Activated CD8-positive, alpha-beta T cell treated with anti-CD3 and anti-CD28 coated beads, Interleukin-2, amount 10 ng/mL, durations not matched to agents 7 days and 5 days (primary cell): ENCODE measurements at regions not wholly inside any gene's neighbourhood (a gene's known extent, or its start where the extent isn't known, plus 50 kb on each side); places are given as distances from the start of the nearest gene placed in this dataset.

Source experiments
- ATAC-seq: fragments of 150-1000 bp; cut with Tn5 transposase; one replicate; pipeline ENCODE4 v1.10.0; 2021; ENCODE audit warnings: moderate library complexity
- CTCF ChIA-PET: fragments of 350-600 bp; sonication (Branson Sonifier 250); formaldehyde crosslinking; loops from one replicate; lab custom pipeline; 2021; ENCODE audit warnings: antibody characterized with exemption; lab: Charles Lee
- POLR2A ChIA-PET: fragments of 350-600 bp; sonication (Branson Sonifier 250); formaldehyde crosslinking; loops from one replicate; lab custom pipeline; 2021; ENCODE audit warnings: antibody characterized with exemption; lab: Charles Lee
- DNase-seq: peaks from one replicate; pipeline ENCODE4 v3.0.0-alpha.2; 2020
- H3K27ac Mint-ChIP-seq: one replicate; pipeline ENCODE4 v1.8.0; 2021; ENCODE audit warnings: mild to moderate bottlenecking, mixed read lengths
- H3K27me3 Mint-ChIP-seq: one replicate; pipeline ENCODE4 v1.8.0; 2021; ENCODE audit warnings: low read depth, mixed read lengths
- H3K36me3 Mint-ChIP-seq: one replicate; pipeline ENCODE4 v1.8.0; 2021; ENCODE audit warnings: low read depth, mixed read lengths
- H3K4me1 Mint-ChIP-seq: one replicate; pipeline ENCODE4 v1.8.0; 2021; ENCODE audit warnings: low read depth, mixed read lengths
- H3K4me3 Mint-ChIP-seq: one replicate; pipeline ENCODE4 v1.8.0; 2021; ENCODE audit warnings: mild to moderate bottlenecking, mixed read lengths
- H3K9me3 Mint-ChIP-seq: one replicate; pipeline ENCODE4 v1.8.0; 2022; ENCODE audit warnings: mixed read lengths; ENCODE audit not compliant: insufficient read depth

DNA sequence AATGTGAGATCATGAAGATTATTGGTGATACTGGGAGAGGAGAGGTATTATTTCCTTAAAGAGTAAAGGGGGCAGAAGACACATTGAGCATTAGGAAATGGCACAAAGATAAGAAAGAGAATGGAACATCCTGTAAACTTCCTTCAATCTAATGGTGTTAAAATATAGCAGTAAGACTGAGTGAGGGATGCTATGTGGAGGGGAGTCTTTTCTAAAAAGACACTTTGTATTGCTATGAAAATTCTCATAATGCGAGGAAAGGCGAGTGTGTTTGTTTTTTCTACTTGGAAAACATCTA lies 405.2 kb downstream of the ARL4A start:
- no peak for DNase-seq
- no peaks in the 10 kb centered on the region for H3K9me3 Mint-ChIP-seq
- no peaks in the 10 kb centered on the region for H3K36me3 Mint-ChIP-seq
- ATAC-seq = no peak
- CTCF ChIA-PET = no interaction called here
- no peak overlapping the region for H3K27ac Mint-ChIP-seq
- no peaks in the 10 kb centered on the region for H3K4me1 Mint-ChIP-seq
- no peaks in the 10 kb centered on the region for H3K27me3 Mint-ChIP-seq
- POLR2A ChIA-PET = no interaction called here
- H3K4me3 Mint-ChIP-seq = no peak overlapping the region

DNA sequence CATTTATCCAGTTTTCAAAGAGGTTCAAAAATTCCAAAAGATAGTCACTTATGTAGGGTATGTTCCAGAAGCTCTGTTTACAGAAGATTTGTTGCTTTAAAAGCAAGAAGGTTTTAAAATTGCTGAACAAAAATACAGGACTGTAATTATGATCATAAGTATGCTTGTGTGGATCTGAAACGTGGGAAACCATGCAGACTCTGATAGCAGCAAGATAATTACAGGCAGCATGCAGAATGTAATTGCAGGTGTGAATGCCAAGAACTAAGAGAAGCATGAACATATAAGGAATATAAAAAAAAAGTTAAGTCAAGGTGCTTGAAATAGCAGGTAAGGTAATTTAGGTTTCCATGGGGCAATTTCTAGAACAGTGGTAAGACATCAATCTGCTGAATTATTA lies 405.7 kb downstream of the ARL4A start:
- Mint-ChIP-seq H3K36me3 (no peaks in the 10 kb centered on the region), H3K4me1 (no peaks in the 10 kb centered on the region), H3K27me3 (no peaks in the 10 kb centered on the region), H3K27ac (no peak overlapping the region), H3K9me3 (no peaks in the 10 kb centered on the region), H3K4me3 (no peak overlapping the region)
- ATAC-seq (no peak), DNase-seq (no peak)
- POLR2A ChIA-PET = no interaction called here
- CTCF ChIA-PET = no interaction called here

DNA sequence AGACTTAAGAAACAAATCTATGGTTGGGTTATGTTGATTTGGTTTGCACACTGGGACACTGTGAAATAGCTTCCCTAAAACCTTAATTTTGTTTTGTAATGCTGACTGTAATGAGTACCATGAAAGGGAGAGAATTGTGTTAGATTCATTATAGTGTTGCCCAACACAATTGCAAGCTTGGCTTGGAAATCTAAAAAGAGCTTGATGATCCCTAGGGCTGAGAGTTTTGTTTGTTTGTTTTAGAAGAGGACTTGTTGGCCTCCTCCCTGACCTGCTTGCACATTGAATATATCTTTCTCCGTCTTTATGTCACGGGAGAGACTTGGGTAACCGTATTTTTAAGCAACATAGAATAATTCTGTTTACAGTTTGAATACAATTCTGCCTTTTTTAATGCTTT lies 410.1 kb downstream of the ARL4A start:
- Mint-ChIP-seq H3K4me1 (no peaks in the 10 kb centered on the region), H3K27ac (no peak overlapping the region), H3K9me3 (no peaks in the 10 kb centered on the region), H3K27me3 (no peaks in the 10 kb centered on the region), H3K36me3 (no peaks in the 10 kb centered on the region), H3K4me3 (no peak overlapping the region)
- DNase-seq (no peak), ATAC-seq (no peak)
- CTCF ChIA-PET = no interaction called here
- POLR2A ChIA-PET = no interaction called here

DNA sequence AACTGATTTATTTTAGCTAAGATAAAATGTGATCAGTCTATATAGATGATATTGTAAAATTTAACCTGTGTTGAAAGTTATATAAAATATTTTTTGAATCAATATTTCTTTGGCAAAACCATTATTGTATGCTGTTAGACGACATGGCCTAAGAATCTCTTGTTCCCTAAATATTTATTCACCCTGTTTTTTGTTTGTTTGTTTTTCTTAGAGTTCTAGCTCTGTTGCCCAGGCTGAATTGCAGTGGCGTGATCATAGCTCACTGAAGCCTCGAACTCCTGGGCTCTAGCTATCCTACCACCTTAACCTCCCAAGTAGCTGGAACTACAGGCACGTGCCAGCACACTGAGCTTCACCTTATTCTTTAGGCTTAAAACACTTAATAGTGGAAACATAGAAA lies 410.7 kb downstream of the ARL4A start:
- H3K27ac Mint-ChIP-seq = no peak overlapping the region
- H3K27me3 Mint-ChIP-seq = no peaks in the 10 kb centered on the region
- H3K36me3 Mint-ChIP-seq = no peaks in the 10 kb centered on the region
- H3K4me1 Mint-ChIP-seq = no peaks in the 10 kb centered on the region
- no peak for ATAC-seq
- DNase-seq = no peak
- ChIA-PET CTCF (no interaction called here), POLR2A (no interaction called here)
- no peak overlapping the region for H3K4me3 Mint-ChIP-seq
- no peaks in the 10 kb centered on the region for H3K9me3 Mint-ChIP-seq

DNA sequence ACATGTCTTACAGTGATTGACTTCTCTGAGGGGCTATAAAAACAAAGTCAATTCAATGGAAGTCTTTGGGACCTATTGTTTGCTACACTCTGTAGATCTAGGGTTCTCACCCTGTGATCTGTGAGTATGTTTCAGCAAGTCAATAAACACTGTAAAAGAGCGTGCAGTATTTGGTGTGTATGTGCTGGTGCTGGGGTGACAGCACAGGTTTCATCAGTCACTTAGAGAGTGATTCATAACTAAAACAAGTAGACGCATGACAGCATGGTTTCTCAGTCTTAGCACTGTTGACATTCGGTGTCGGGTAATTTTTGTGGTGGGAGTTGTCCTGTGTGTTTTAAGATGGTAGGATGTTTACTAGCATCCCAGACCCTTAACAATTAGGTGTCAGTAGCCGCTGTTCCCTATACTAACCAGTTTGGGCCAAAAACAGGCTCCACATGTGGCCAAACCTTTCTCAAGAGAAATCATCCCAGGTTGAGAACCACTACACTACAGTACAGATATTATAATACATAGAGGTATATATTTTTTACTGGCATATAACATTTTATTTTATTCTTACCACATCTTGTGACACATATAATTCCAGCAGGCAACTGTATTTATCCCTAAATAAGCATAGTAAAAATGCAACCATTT lies 411.8 kb downstream of the ARL4A start:
- Mint-ChIP-seq H3K4me3 (no peak overlapping the region), H3K27ac (no peak overlapping the region), H3K9me3 (no peaks in the 10 kb centered on the region), H3K4me1 (no peaks in the 10 kb centered on the region), H3K36me3 (no peaks in the 10 kb centered on the region), H3K27me3 (no peaks in the 10 kb centered on the region)
- DNase-seq (no peak), ATAC-seq (no peak)
- ChIA-PET POLR2A (no interaction called here), CTCF (no interaction called here)

DNA sequence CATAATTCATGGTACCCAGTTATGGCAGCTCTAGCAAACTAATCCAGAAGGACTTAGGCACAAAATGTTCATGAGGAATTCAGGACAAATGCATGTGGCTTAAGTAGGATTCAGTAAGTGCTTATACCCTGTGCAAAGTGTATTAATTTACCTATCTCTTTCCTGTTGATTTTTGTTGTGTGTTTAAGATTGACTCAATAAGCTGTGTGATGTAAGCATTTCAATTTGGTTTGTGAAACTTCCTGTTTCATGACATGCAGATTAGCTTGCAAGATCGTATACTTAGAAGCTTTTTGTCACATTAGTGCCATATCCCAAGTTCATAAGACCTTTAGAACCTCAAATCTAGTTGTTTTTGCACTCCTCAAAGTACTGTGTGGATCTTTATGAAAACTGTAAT lies 416.7 kb downstream of the ARL4A start:
- ChIA-PET CTCF (no interaction called here), POLR2A (no interaction called here)
- DNase-seq (no peak), ATAC-seq (no peak)
- no peak overlapping the region for H3K27ac Mint-ChIP-seq
- no peaks in the 10 kb centered on the region for H3K36me3 Mint-ChIP-seq
- H3K9me3 Mint-ChIP-seq = no peaks in the 10 kb centered on the region
- H3K4me1 Mint-ChIP-seq = no peaks in the 10 kb centered on the region
- no peaks in the 10 kb centered on the region for H3K27me3 Mint-ChIP-seq
- H3K4me3 Mint-ChIP-seq = no peak overlapping the region

DNA sequence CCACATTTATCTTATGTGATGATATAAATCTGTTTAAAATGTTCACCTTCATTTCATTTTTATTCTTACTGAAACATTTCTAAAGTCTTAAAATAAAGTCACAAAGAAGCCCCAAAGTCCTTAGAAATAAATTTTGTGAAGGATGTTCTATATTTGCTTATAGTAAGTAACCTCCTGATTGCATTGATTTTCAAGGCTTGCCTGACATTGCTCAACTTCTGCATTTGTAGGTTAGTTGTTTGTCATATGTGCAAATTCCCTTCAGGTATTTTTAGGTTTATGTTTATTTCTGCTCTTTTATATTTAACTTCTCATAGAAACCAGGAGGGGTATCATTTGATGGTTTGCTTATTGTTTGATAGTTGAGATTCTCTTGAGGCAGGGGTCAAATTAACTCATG lies 417.8 kb downstream of the ARL4A start:
- Mint-ChIP-seq H3K4me1 (no peaks in the 10 kb centered on the region), H3K27me3 (no peaks in the 10 kb centered on the region), H3K4me3 (no peak overlapping the region), H3K9me3 (no peaks in the 10 kb centered on the region), H3K36me3 (no peaks in the 10 kb centered on the region), H3K27ac (no peak overlapping the region)
- CTCF ChIA-PET = no interaction called here
- POLR2A ChIA-PET = no interaction called here
- ATAC-seq (no peak), DNase-seq (no peak)

DNA sequence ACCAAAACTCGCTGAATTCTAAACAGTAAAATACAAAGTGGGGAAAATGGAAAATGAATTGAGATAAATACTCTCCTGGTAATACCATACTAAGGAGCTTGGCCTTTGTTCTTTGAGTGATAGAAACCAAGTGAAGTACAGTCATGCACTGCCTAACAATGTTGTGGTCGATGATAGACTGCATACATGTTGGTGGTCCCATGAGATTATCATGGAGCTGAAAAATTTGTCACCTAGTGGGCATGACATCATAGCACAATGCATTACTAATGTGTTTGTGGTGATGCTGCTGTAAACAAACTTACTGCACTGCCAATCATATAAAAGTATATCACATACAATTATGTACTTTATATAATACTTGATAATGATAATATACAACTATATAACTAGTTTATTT lies 419.1 kb downstream of the ARL4A start:
- no peaks in the 10 kb centered on the region for H3K27me3 Mint-ChIP-seq
- H3K4me1 Mint-ChIP-seq = no peaks in the 10 kb centered on the region
- ATAC-seq (no peak), DNase-seq (no peak)
- no peaks in the 10 kb centered on the region for H3K9me3 Mint-ChIP-seq
- no peak overlapping the region for H3K4me3 Mint-ChIP-seq
- H3K27ac Mint-ChIP-seq = no peak overlapping the region
- ChIA-PET POLR2A (no interaction called here), CTCF (no interaction called here)
- no peaks in the 10 kb centered on the region for H3K36me3 Mint-ChIP-seq

DNA sequence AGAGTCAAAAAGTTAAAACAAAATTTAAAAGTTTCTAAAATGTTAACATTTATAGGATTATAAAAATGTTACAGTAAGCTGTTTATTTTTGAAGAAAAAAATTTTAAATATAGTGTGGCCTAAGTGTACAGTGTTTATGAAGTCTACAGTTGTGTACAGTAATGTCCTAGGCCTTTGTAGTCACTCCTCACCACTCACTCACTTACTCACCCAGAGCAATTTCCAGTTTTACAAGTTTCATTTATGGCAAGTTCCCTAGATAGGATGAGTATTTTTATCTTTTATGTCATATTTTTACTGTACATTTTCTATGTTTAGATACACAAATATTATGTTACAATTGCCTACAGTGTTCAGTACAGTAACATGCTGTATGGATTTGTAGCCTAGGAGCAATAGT lies 419.9 kb downstream of the ARL4A start:
- DNase-seq = no peak
- no peak overlapping the region for H3K4me3 Mint-ChIP-seq
- ChIA-PET POLR2A (no interaction called here), CTCF (no interaction called here)
- no peaks in the 10 kb centered on the region for H3K9me3 Mint-ChIP-seq
- no peaks in the 10 kb centered on the region for H3K36me3 Mint-ChIP-seq
- no peaks in the 10 kb centered on the region for H3K27me3 Mint-ChIP-seq
- ATAC-seq = no peak
- no peak overlapping the region for H3K27ac Mint-ChIP-seq
- no peaks in the 10 kb centered on the region for H3K4me1 Mint-ChIP-seq

DNA sequence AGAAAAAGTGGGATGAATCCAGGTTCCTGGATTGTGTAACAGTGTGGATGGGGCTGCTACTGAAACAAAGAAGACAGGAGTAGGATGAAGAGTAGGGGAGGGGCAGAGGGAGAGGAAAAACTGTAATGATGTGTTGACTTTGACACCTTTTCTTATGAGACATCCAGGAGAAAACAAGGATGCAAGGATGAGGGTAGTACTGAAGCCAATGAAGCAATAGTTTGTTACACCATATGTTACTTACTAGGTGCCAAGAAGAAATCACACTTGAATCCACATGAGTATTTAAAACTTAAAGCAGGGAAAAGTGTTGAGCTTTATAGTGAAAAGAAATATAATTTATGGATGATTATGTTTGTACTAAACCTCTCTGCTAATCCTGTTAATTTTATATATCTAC lies 420.6 kb downstream of the ARL4A start:
- no peak overlapping the region for H3K4me3 Mint-ChIP-seq
- no peak overlapping the region for H3K27ac Mint-ChIP-seq
- POLR2A ChIA-PET = no interaction called here
- no peaks in the 10 kb centered on the region for H3K9me3 Mint-ChIP-seq
- ATAC-seq (no peak), DNase-seq (no peak)
- CTCF ChIA-PET = no interaction called here
- no peaks in the 10 kb centered on the region for H3K4me1 Mint-ChIP-seq
- H3K36me3 Mint-ChIP-seq = no peaks in the 10 kb centered on the region
- H3K27me3 Mint-ChIP-seq = no peaks in the 10 kb centered on the region

DNA sequence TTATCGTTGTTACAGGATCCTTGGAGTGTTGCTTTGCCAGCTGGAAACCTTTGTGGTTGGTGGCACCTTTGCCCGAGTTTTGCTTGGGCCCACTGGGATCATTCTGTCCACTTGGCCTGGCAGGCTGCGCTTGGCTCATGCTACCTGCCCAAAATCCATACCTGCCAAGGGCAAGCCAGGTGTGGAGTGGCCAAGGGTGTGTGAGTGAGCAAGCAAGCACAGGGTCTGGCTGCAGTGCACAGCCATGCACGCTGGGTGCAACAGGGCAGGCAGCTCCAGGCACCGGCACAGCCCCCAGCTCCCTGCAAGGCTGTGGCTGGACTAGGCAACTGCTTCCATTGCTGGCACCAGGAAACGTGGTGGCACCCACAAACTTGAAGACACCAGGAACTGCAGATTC lies 421.8 kb downstream of the ARL4A start:
- Mint-ChIP-seq H3K36me3 (no peaks in the 10 kb centered on the region), H3K27me3 (no peaks in the 10 kb centered on the region), H3K4me3 (no peak overlapping the region), H3K9me3 (no peaks in the 10 kb centered on the region), H3K27ac (no peak overlapping the region), H3K4me1 (no peaks in the 10 kb centered on the region)
- ChIA-PET POLR2A (no interaction called here), CTCF (interaction anchor here (0.9 kb wide), 1 partner anchor 8 kb away, joined by 3 read pairs; no protein-coding TSS in a partner anchor)
- DNase-seq = no peak
- ATAC-seq = no peak

DNA sequence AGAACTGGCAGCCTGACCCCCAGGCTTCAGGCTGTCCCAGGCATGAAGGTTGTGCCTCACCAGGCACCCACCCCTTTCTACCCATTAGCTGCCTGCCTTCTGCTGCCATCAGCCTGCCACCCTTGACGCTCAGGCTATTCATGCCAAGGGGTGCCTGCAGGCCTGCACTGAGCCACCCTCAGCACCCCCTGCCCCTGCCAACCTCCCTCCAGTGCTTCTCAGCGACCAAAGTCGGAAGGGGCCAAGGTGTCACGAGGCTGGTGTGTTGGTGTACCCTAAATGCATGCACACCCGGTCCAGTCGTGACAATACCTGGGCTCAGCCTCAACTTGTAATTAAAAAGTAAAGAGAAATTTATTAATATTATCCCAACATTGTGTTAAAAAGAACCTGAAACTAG lies 422.7 kb downstream of the ARL4A start:
- Mint-ChIP-seq H3K36me3 (no peaks in the 10 kb centered on the region), H3K9me3 (no peaks in the 10 kb centered on the region), H3K4me3 (no peak overlapping the region), H3K27ac (no peak overlapping the region), H3K4me1 (no peaks in the 10 kb centered on the region), H3K27me3 (no peaks in the 10 kb centered on the region)
- CTCF ChIA-PET = no interaction called here
- POLR2A ChIA-PET = no interaction called here
- DNase-seq (no peak), ATAC-seq (no peak)

DNA sequence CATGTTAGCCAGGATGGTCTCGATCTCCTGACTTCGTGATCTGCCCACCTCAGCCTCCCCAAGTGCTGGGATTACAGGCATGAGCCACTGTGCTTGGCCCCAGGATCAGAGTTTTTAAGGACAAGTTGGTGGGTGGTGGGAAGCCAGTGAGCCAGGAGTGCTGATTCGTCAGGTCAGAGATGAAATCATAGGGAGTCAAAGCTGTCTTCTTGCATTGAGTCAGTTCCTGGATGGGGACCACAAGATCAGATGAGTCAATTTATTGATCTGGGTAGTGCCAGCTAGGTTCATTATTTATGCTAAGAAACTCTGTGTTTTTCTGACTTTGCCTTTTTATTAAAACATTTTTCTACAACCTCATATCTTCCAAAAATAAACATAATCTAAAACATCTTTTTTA lies 423.8 kb downstream of the ARL4A start:
- POLR2A ChIA-PET = no interaction called here
- Mint-ChIP-seq H3K4me1 (no peaks in the 10 kb centered on the region), H3K36me3 (no peaks in the 10 kb centered on the region), H3K4me3 (no peak overlapping the region), H3K27ac (no peak overlapping the region), H3K9me3 (no peaks in the 10 kb centered on the region), H3K27me3 (no peaks in the 10 kb centered on the region)
- CTCF ChIA-PET = no interaction called here
- ATAC-seq = no peak
- DNase-seq = no peak
